ENCODE measurements at regions not wholly inside any gene's neighbourhood (a gene's known extent, or its start where the extent isn't known, plus 50 kb on each side); places are given as distances from the start of the nearest gene placed in this dataset.

- BruUV-seq (replicated peaks): no TSS peak
- no peaks in the 10 kb centered on the region for H3K4me1 ChIP-seq (ENCODE audit: control insufficient read depth, extremely low read depth, insufficient read depth, low read length)
- no peak overlapping the region for H3K4me2 ChIP-seq (ENCODE audit: insufficient read depth, low read length)
- TF ChIP-seq MAX (IDR thresholded peaks at IDR 0.05; ENCODE audit: insufficient read depth, insufficient read length) (no peak), POLR2A (IDR thresholded peaks at IDR 0.05; ENCODE audit: low read depth, low read length) (no peak), MYC (IDR thresholded peaks at IDR 0.05; ENCODE audit: low read depth, low read length) (no peak), GATA2 (IDR thresholded peaks at IDR 0.05; ENCODE audit: insufficient read depth, insufficient read length, low read depth, low read length) (no peak), POLR2AphosphoS5 (IDR thresholded peaks at IDR 0.05; ENCODE audit: insufficient read depth, low read depth, low read length) (no peak), JUN (IDR thresholded peaks at IDR 0.05; ENCODE audit: borderline replicate concordance, insufficient read depth, insufficient read length, low read depth) (no peak), FOS (IDR thresholded peaks at IDR 0.05; ENCODE audit: borderline replicate concordance, insufficient read depth, low read length) (no peak), EZH2 (IDR thresholded peaks at IDR 0.05; ENCODE audit: borderline replicate concordance, low read depth, low read length, severe bottlenecking) (no peak), CTCF (IDR thresholded peaks at IDR 0.05; ENCODE audit: extremely low read depth in 1 of 2, insufficient read depth in 1 of 2, low read depth in 1 of 2, low read length in 2 of 2) (no peak)
- H3K27ac ChIP-seq (ENCODE audit: insufficient read depth, low read depth, low read length): no peak overlapping the region
- H4K20me1 ChIP-seq (replicated peaks; ENCODE audit: control insufficient read depth, extremely low read depth, insufficient read depth, low read length): no peaks in the 10 kb centered on the region
- H3K27me3 ChIP-seq (ENCODE audit: control insufficient read depth in 2 of 2, insufficient read depth in 2 of 2, low read length in 2 of 2): no peaks in the 10 kb centered on the region
- CTCF ChIA-PET: no interaction called here
- no peak overlapping the region for H2AFZ ChIP-seq (ENCODE audit: low read depth, low read length)
- H3K9ac ChIP-seq (replicated peaks; ENCODE audit: extremely low read depth, insufficient read depth, low read length): no peak overlapping the region
- dilution Hi-C loops (cut with MboI; ENCODE audit: extremely low pct_ligation_motif_present, low sequenced_read_pairs) (no loop called here), intact Hi-C loops (cut with micrococcal nuclease) (no loop called here)
- DNase-seq (ENCODE audit: low read depth, low spot score) (no peak), FAIRE-seq (no peak)
- H3K9me3 ChIP-seq (replicated peaks; ENCODE audit: control insufficient read depth, insufficient read depth, low read length): peaks cover 8% of the 10 kb centered on the region
- no peaks in the 10 kb centered on the region for H3K36me3 ChIP-seq (ENCODE audit: control insufficient read depth in 2 of 2, extremely low read depth in 1 of 2, insufficient read depth in 2 of 2, low read length in 2 of 2)
- H3K9me1 ChIP-seq (replicated peaks; ENCODE audit: control insufficient read depth, extremely low read depth, insufficient read depth, low read length): no peaks in the 10 kb centered on the region
- H3K79me2 ChIP-seq (ENCODE audit: control insufficient read depth, insufficient read depth, low read length): no peaks in the 10 kb centered on the region
- POLR2A ChIA-PET: no interaction called here
- no peak overlapping the region for H3K4me3 ChIP-seq (replicated peaks in 1 of 3; ENCODE audit: insufficient read depth in 1 of 3, low read depth in 1 of 3, low read length in 3 of 3)
These were observed 236.4 kb upstream of the EEF2KMT start for GRCh38 chr16:5333991-5334390.
